Gastrocnemius medialis (tissue), 4 donors: ENCODE measurements at regions not wholly inside any gene's neighbourhood (a gene's known extent, or its start where the extent isn't known, plus 50 kb on each side); places are given as distances from the start of the nearest gene placed in this dataset.
"Not testable (repeated sequence)": the region's sequence is repeated elsewhere in the genome, so short reads cannot be mapped to it uniquely, and the experiment has no call there.

Source experiments
- ATAC-seq, 2 donors: fragments of 150-250 bp; one replicate each; pipeline ENCODE4 v1.9.1; 2016
- DNase-seq, 2 donors: peaks; one replicate each; pipeline ENCODE4 v3.0.0-alpha.2; 2019
- H3K27ac ChIP-seq, 4 donors: fragments of 200-600 bp; sonication (generic); 1 replicate in 1 of 4; 2 replicates in 3 of 4; pipeline ENCODE4 v1.5.1; 2016 to 2018; ENCODE audit warnings: mild to moderate bottlenecking in 2 of 4, moderate library complexity in 1 of 4
- H3K27me3 ChIP-seq, 3 donors: fragments of 200-600 bp; sonication (generic) in 2 of 3; 1 replicate in 1 of 3; 2 replicates in 2 of 3; pipeline versions ENCODE4 v1.5.1 to v1.6.0; 2016 to 2019; ENCODE audit warnings: mild to moderate bottlenecking in 1 of 3, moderate library complexity in 1 of 3
- H3K36me3 ChIP-seq, 2 donors: fragments of 200-600 bp; sonication (generic) in 1 of 2; one replicate each; pipeline ENCODE4 v1.5.1; 2017 to 2018
- H3K4me1 ChIP-seq, 2 donors: fragments of 200-600 bp; sonication (generic) in 1 of 2; one replicate each; pipeline ENCODE4 v1.5.1; 2016 to 2017; ENCODE audit warnings: mild to moderate bottlenecking in 2 of 2
- H3K4me3 ChIP-seq, 4 donors: fragments of 200-600 bp; sonication (generic) in 3 of 4; 1 replicate in 1 of 4; 2 replicates in 3 of 4; pipeline ENCODE4 v1.5.1; 2016 to 2019; ENCODE audit warnings: mild to moderate bottlenecking in 2 of 4
- H3K9me3 ChIP-seq, 3 donors: fragments of 200-600 bp; sonication (generic) in 2 of 3; 1 replicate in 1 of 3; 2 replicates in 2 of 3; pipeline ENCODE4 v1.5.1; 2016 to 2019
- CTCF ChIP-seq, 5 experiments: fragments of 450-650 bp in 3 of 5; fragments of 200-600 bp in 2 of 5; sonication (generic) in 2 of 5; IDR thresholded peaks in 4 of 5; conservative IDR thresholded peaks in 1 of 5; 1 replicate in 4 of 5; 2 replicates in 1 of 5; pipeline ENCODE4 v1.5.1; 2016 to 2019; ENCODE audit warnings: antibody characterized with exemption in 5 of 5, mild to moderate bottlenecking in 3 of 5, moderate library complexity in 3 of 5
- POLR2A ChIP-seq, 2 donors: fragments of 450-650 bp; IDR thresholded peaks; one replicate each; pipeline ENCODE4 v1.6.1; 2017; ENCODE audit warnings: antibody characterized with exemption in 2 of 2, mild to moderate bottlenecking in 2 of 2, moderate library complexity in 2 of 2
- in situ Hi-C, 4 donors: fragments of 200-750 bp; cut with MboI; loops; one replicate each; pipeline versions ENCODE4 v1.15.0 to v1.8.0; 2017; ENCODE audit warnings: low sequenced_read_pairs in 4 of 4
- intact Hi-C: fragments of 100-400 bp; cut with DNase I; formaldehyde crosslinking; loops from one replicate; pipeline ENCODE4 v1.15.1; 2023; ENCODE audit warnings: low total_unique reads

GRCh38 chr9:26131886-26132285 lies 453.6 kb upstream of the TUSC1 start:
- no peaks in the 10 kb centered on the region for H3K9me3 ChIP-seq
- peak in 1 of 2 donors; percentile 46 for ATAC-seq
- in situ Hi-C loops = loop anchor here in 1 of 4 donors (25.0 kb wide), 1 partner anchor 105 kb away; no protein-coding TSS in a partner anchor
- H3K4me1 ChIP-seq = no peaks in the 10 kb centered on the region
- no peak overlapping the region for H3K4me3 ChIP-seq
- TF ChIP-seq POLR2A (IDR thresholded peaks at IDR 0.05) = no peak
- no peak for TF ChIP-seq CTCF (IDR thresholded peaks at IDR 0.05 in 4 of 5, conservative IDR thresholded peaks at IDR 0.05 in 1 of 5)
- H3K27ac ChIP-seq = no peak overlapping the region
- no peaks in the 10 kb centered on the region for H3K36me3 ChIP-seq
- intact Hi-C loops = loop anchor here (5.0 kb wide), 1 partner anchor 195 kb away; no protein-coding TSS in a partner anchor
- no peaks in the 10 kb centered on the region for H3K27me3 ChIP-seq
- no peak for DNase-seq

GRCh38 chr9:26129217-26129616 lies 451.0 kb upstream of the TUSC1 start:
- no peaks in the 10 kb centered on the region for H3K9me3 ChIP-seq
- H3K4me1 ChIP-seq = no peaks in the 10 kb centered on the region
- no peak overlapping the region for H3K4me3 ChIP-seq
- ATAC-seq (no peak), DNase-seq (no peak)
- H3K27ac ChIP-seq = no peak overlapping the region
- H3K27me3 ChIP-seq = no peaks in the 10 kb centered on the region
- in situ Hi-C loops = loop anchor here in 1 of 4 donors (25.0 kb wide), 1 partner anchor 108 kb away; no protein-coding TSS in a partner anchor
- intact Hi-C loops = loop anchor here (10.0 kb wide), 1 partner anchor 64 kb away; no protein-coding TSS in a partner anchor
- TF ChIP-seq POLR2A (IDR thresholded peaks at IDR 0.05) (no peak), CTCF (IDR thresholded peaks at IDR 0.05 in 4 of 5, conservative IDR thresholded peaks at IDR 0.05 in 1 of 5) (no peak)
- H3K36me3 ChIP-seq = no peaks in the 10 kb centered on the region

GRCh38 chr9:26125693-26126092 lies 447.4 kb upstream of the TUSC1 start:
- intact Hi-C loops = loop anchor here (10.0 kb wide), 1 partner anchor 61 kb away; no protein-coding TSS in a partner anchor

GRCh38 chr9:26116085-26116484 lies 437.8 kb upstream of the TUSC1 start:
- H3K27me3 ChIP-seq, H3K27ac ChIP-seq, H3K4me3 ChIP-seq, H3K36me3 ChIP-seq, ATAC-seq, intact Hi-C loops, in situ Hi-C loops, H3K4me1 ChIP-seq, H3K9me3 ChIP-seq, DNase-seq: not testable (repeated sequence)

More at GRCh38 chr9:26125693-26126092, 447.4 kb upstream of the TUSC1 start:
- H3K27me3 ChIP-seq = no peaks in the 10 kb centered on the region
- H3K36me3 ChIP-seq = no peaks in the 10 kb centered on the region
- H3K9me3 ChIP-seq = no peaks in the 10 kb centered on the region
- DNase-seq (no peak), ATAC-seq (no peak)
- no peak overlapping the region for H3K4me3 ChIP-seq
- H3K4me1 ChIP-seq = no peaks in the 10 kb centered on the region
- no peak for TF ChIP-seq CTCF (IDR thresholded peaks at IDR 0.05 in 4 of 5, conservative IDR thresholded peaks at IDR 0.05 in 1 of 5)
- no peak for TF ChIP-seq POLR2A (IDR thresholded peaks at IDR 0.05)
- in situ Hi-C loops = loop anchor here in 1 of 4 donors (25.0 kb wide), 1 partner anchor 112 kb away; no protein-coding TSS in a partner anchor
- H3K27ac ChIP-seq = no peak overlapping the region

- intact Hi-C loops = no loop called here
These were observed 434.5 kb upstream of the TUSC1 start for GRCh38 chr9:26112724-26113123.

More at GRCh38 chr9:26112724-26113123, 434.5 kb upstream of the TUSC1 start:
- no peaks in the 10 kb centered on the region for H3K9me3 ChIP-seq
- DNase-seq = no peak
- no peaks in the 10 kb centered on the region for H3K4me1 ChIP-seq
- H3K4me3 ChIP-seq = no peak overlapping the region
- H3K27ac ChIP-seq = no peak overlapping the region
- no peak for ATAC-seq
- H3K27me3 ChIP-seq = no peaks in the 10 kb centered on the region
- no peak for TF ChIP-seq POLR2A (IDR thresholded peaks at IDR 0.05)
- TF ChIP-seq CTCF (IDR thresholded peaks at IDR 0.05 in 4 of 5, conservative IDR thresholded peaks at IDR 0.05 in 1 of 5) = no peak
- H3K36me3 ChIP-seq = no peaks in the 10 kb centered on the region
- in situ Hi-C loops = no loop called here
